Liver (tissue), 7 donors: ENCODE measurements at regions not wholly inside any gene's neighbourhood (a gene's known extent, or its start where the extent isn't known, plus 50 kb on each side); places are given as distances from the start of the nearest gene placed in this dataset.

Experiments
- DNase-seq: peaks from one replicate; pipeline ENCODE4 v3.0.0-alpha.2; 2017; ENCODE audit warnings: low spot score
- H3K27ac ChIP-seq, 2 donors: one replicate each; pipeline ENCODE4 v1.7.0; 2013; ENCODE audit warnings: inconsistent platforms in 2 of 2, low read length in 2 of 2, control low read depth in 1 of 2, low read depth in 1 of 2, mild to moderate bottlenecking in 1 of 2
- H3K27me3 ChIP-seq, 4 donors: one replicate each; pipeline versions ENCODE4 v1.6.1 to v1.7.0; 2013; ENCODE audit warnings: low read length in 3 of 4, inconsistent platforms in 1 of 4, mild to moderate bottlenecking in 1 of 4, moderate library complexity in 1 of 4; ENCODE audit not compliant: control insufficient read depth in 4 of 4, insufficient read depth in 4 of 4
- H3K36me3 ChIP-seq, 4 donors: one replicate each; pipeline versions ENCODE4 v1.6.1 to v1.7.0; 2013; ENCODE audit warnings: low read length in 3 of 4, mild to moderate bottlenecking in 3 of 4, low read depth in 1 of 4, moderate library complexity in 1 of 4; ENCODE audit not compliant: control insufficient read depth in 4 of 4, insufficient read depth in 3 of 4
- H3K4me1 ChIP-seq, 4 donors: one replicate each; pipeline versions ENCODE4 v1.6.1 to v1.7.0; 2013; ENCODE audit warnings: low read length in 3 of 4, mild to moderate bottlenecking in 3 of 4, moderate library complexity in 1 of 4; ENCODE audit not compliant: control insufficient read depth in 4 of 4, insufficient read depth in 4 of 4
- H3K4me3 ChIP-seq, 3 donors: one replicate each; pipeline versions ENCODE4 v1.6.1 to v1.7.0; 2013; ENCODE audit warnings: low read length in 3 of 3, control low read depth in 1 of 3, low read depth in 1 of 3, mild to moderate bottlenecking in 1 of 3
- H3K9ac ChIP-seq, 2 donors: one replicate each; pipeline ENCODE4 v1.7.0; 2013; ENCODE audit warnings: low read length in 2 of 2, mild to moderate bottlenecking in 2 of 2, moderate library complexity in 2 of 2, control low read depth in 1 of 2, low read depth in 1 of 2
- H3K9me3 ChIP-seq, 4 donors: one replicate each; pipeline versions ENCODE4 v1.6.1 to v1.7.0; 2013; ENCODE audit warnings: low read length in 3 of 4; ENCODE audit not compliant: control insufficient read depth in 4 of 4
- ATF3 ChIP-seq: IDR thresholded peaks from 2 replicates; pipeline ENCODE4 v1.6.1; 2016; ENCODE audit warnings: antibody characterized with exemption
- GABPA ChIP-seq, 2 donors: IDR thresholded peaks in 1 of 2; conservative IDR thresholded peaks in 1 of 2; 2 replicates each; pipeline ENCODE4 v1.6.1; 2016; ENCODE audit warnings: antibody characterized with exemption in 2 of 2, mild to moderate bottlenecking in 1 of 2, moderate library complexity in 1 of 2
- HNF4A ChIP-seq, 2 donors: conservative IDR thresholded peaks; 2 replicates each; pipeline ENCODE4 v1.6.1; 2016; ENCODE audit warnings: antibody characterized with exemption in 2 of 2, mild to moderate bottlenecking in 2 of 2
- HNF4G ChIP-seq: IDR thresholded peaks from 2 replicates; pipeline ENCODE4 v1.6.1; 2016; ENCODE audit warnings: antibody characterized with exemption
- JUND ChIP-seq, 2 donors: IDR thresholded peaks; 2 replicates each; pipeline ENCODE4 v1.6.1; 2016; ENCODE audit warnings: antibody characterized with exemption in 2 of 2
- NR2F2 ChIP-seq: IDR thresholded peaks from 2 replicates; pipeline ENCODE4 v1.6.1; 2016; ENCODE audit warnings: antibody characterized with exemption
- RAD21 ChIP-seq, 2 donors: IDR thresholded peaks; 2 replicates each; pipeline ENCODE4 v1.6.1; 2016; ENCODE audit warnings: antibody characterized with exemption in 2 of 2, mild to moderate bottlenecking in 2 of 2
- REST ChIP-seq: IDR thresholded peaks from 2 replicates; pipeline ENCODE4 v1.6.1; 2016; ENCODE audit warnings: antibody characterized with exemption, mild to moderate bottlenecking
- RXRA ChIP-seq, 2 donors: IDR thresholded peaks; 2 replicates each; pipeline ENCODE4 v1.6.1; 2017 to 2018; ENCODE audit warnings: antibody characterized with exemption in 2 of 2, mild to moderate bottlenecking in 1 of 2
- SP1 ChIP-seq: IDR thresholded peaks from 2 replicates; pipeline ENCODE4 v1.6.1; 2018; ENCODE audit warnings: antibody characterized with exemption, mild to moderate bottlenecking
- TAF1 ChIP-seq: conservative IDR thresholded peaks from 2 replicates; pipeline ENCODE4 v1.6.1; 2016; ENCODE audit warnings: antibody characterized with exemption, mild to moderate bottlenecking
- YY1 ChIP-seq: IDR thresholded peaks from 2 replicates; pipeline ENCODE4 v1.6.1; 2016; ENCODE audit warnings: antibody characterized with exemption, mild to moderate bottlenecking
- ZBTB33 ChIP-seq: IDR thresholded peaks from 2 replicates; pipeline ENCODE4 v1.6.1; 2016; ENCODE audit warnings: antibody characterized with exemption
- WGBS: extraction: QIAGEN DNeasy Blood & Tissue Kit; methylation state at CpG from one replicate; pipeline ENCODE4 v1.1.7; 2013; 5-methylcytosine and 5-hydroxymethylcytosine counted together
- donor health status: healthy.
- donor health status: healthy.
- donor health status: healthy.
- donor health status: healthy.

GRCh38 chr5:173477345-173478040 is 139.0 kb downstream of the BOD1 start:
- Histone ChIP-seq H3K36me3 (no peaks in the 10 kb centered on the region), H3K4me1 (no peaks in the 10 kb centered on the region), H3K27ac (no peak overlapping the region), H3K9ac (no peak overlapping the region), H3K27me3 (peaks cover 0 to 3% (median 0%) of the 10 kb centered on the region in 4 donors), H3K4me3 (no peak overlapping the region), H3K9me3 (no peaks in the 10 kb centered on the region)
- TF ChIP-seq HNF4G, result no peak
- no peak for TF ChIP-seq YY1
- no peak for TF ChIP-seq RXRA (IDR thresholded peaks at IDR 0.05)
- no peak for TF ChIP-seq SP1
- no peak for DNase-seq
- WGBS, result 66% methylated on average over 13 of the region's 13 CpGs

GRCh38 chr5:173475780-173476179 is 140.7 kb downstream of the BOD1 start:
- Histone ChIP-seq H3K27ac (no peak overlapping the region), H3K9ac (no peak overlapping the region), H3K9me3 (no peaks in the 10 kb centered on the region), H3K4me3 (no peak overlapping the region), H3K36me3 (no peaks in the 10 kb centered on the region), H3K4me1 (no peaks in the 10 kb centered on the region), H3K27me3 (peaks cover 0 to 3% (median 0%) of the 10 kb centered on the region in 4 donors)
- no peak for DNase-seq
- TF ChIP-seq ZBTB33, result no peak
- no peak for TF ChIP-seq NR2F2
- no peak for TF ChIP-seq TAF1
- TF ChIP-seq HNF4G, result no peak
- no peak for TF ChIP-seq REST
- no peak for TF ChIP-seq YY1
- no peak for TF ChIP-seq HNF4A (conservative IDR thresholded peaks at IDR 0.05)
- TF ChIP-seq SP1, result no peak
- no peak for TF ChIP-seq JUND (IDR thresholded peaks at IDR 0.05)
- no peak for TF ChIP-seq ATF3
- TF ChIP-seq GABPA (IDR thresholded peaks at IDR 0.05 in 1 of 2, conservative IDR thresholded peaks at IDR 0.05 in 1 of 2), result no peak
- no peak for TF ChIP-seq RAD21 (IDR thresholded peaks at IDR 0.05)
- WGBS, result 87% methylated on average over 2 of the region's 2 CpGs
